GM06990 (cell line): ENCODE measurements at regions not wholly inside any gene's neighbourhood (a gene's known extent, or its start where the extent isn't known, plus 50 kb on each side); places are given as distances from the start of the nearest gene placed in this dataset.
"Not testable (repeated sequence)": the region's sequence is repeated elsewhere in the genome, so short reads cannot be mapped to it uniquely, and the experiment has no call there.

Experiments used
- DNase-seq: peaks from one replicate; pipeline ENCODE4 v3.0.0-alpha.2; 2011; ENCODE audit not compliant: insufficient read length; ENCODE audit errors: extremely low read depth
- H3K27me3 ChIP-seq: replicated peaks from 2 replicates; pipeline ENCODE4 v1.6.0; 2011; ENCODE audit warnings: low read length; ENCODE audit not compliant: control insufficient read depth, insufficient read depth
- H3K36me3 ChIP-seq: 2 replicates; pipeline ENCODE4 v1.5.1; 2011; ENCODE audit warnings: low read length; ENCODE audit not compliant: control insufficient read depth, insufficient read depth
- H3K4me3 ChIP-seq: replicated peaks from 2 replicates; pipeline ENCODE4 v1.5.1; 2011; ENCODE audit warnings: low read depth, mild to moderate bottlenecking, control low read depth, low read length
- CTCF ChIP-seq: IDR thresholded peaks from 2 replicates; pipeline ENCODE4 v1.5.1; 2011; ENCODE audit warnings: low read length, control low read depth, mild to moderate bottlenecking, inconsistent platforms; ENCODE audit not compliant: insufficient read depth, poor library complexity, severe bottlenecking

GRCh38 chr17:65293584-65294180, 156.5 kb downstream of the RGS9 start:
- Histone ChIP-seq H3K4me3 (no peak overlapping the region), H3K36me3 (no peaks in the 10 kb centered on the region), H3K27me3 (no peaks in the 10 kb centered on the region)
- no peak for TF ChIP-seq CTCF
- DNase-seq, result no peak

- Histone ChIP-seq H3K4me3 (no peak overlapping the region), H3K27me3 (no peaks in the 10 kb centered on the region), H3K36me3 (no peaks in the 10 kb centered on the region)
- no peak for DNase-seq
- no peak for TF ChIP-seq CTCF
These were observed 155.3 kb downstream of the RGS9 start for GRCh38 chr17:65292430-65292829.

GRCh38 chr17:65291301-65291700, 154.1 kb downstream of the RGS9 start:
- H3K36me3 ChIP-seq, DNase-seq, H3K27me3 ChIP-seq, H3K4me3 ChIP-seq: not testable (repeated sequence)

GRCh38 chr17:65290616-65291015, 153.4 kb downstream of the RGS9 start:
- Histone ChIP-seq H3K27me3 (no peaks in the 10 kb centered on the region), H3K36me3 (no peaks in the 10 kb centered on the region), H3K4me3 (no peak overlapping the region)
- TF ChIP-seq CTCF, result no peak
- no peak for DNase-seq

- H3K4me3 ChIP-seq, result no peak overlapping the region
- TF ChIP-seq CTCF, result no peak
- DNase-seq, result no peak
These were observed 152.9 kb downstream of the RGS9 start for GRCh38 chr17:65290056-65290455.

GRCh38 chr17:65287040-65287439, 149.9 kb downstream of the RGS9 start:
- Histone ChIP-seq H3K4me3 (no peak overlapping the region), H3K27me3 (no peaks in the 10 kb centered on the region), H3K36me3 (no peaks in the 10 kb centered on the region)
- TF ChIP-seq CTCF, result no peak
- no peak for DNase-seq

More at GRCh38 chr17:65290056-65290455, 152.9 kb downstream of the RGS9 start:
- H3K36me3 ChIP-seq, result no peaks in the 10 kb centered on the region
- H3K27me3 ChIP-seq, result no peaks in the 10 kb centered on the region
